ENCODE measurements at regions not wholly inside any gene's neighbourhood (a gene's known extent, or its start where the extent isn't known, plus 50 kb on each side); places are given as distances from the start of the nearest gene placed in this dataset.
A peak's percentile ranks its signal among the peaks of the same experiment; 100 is the strongest.

DNA sequence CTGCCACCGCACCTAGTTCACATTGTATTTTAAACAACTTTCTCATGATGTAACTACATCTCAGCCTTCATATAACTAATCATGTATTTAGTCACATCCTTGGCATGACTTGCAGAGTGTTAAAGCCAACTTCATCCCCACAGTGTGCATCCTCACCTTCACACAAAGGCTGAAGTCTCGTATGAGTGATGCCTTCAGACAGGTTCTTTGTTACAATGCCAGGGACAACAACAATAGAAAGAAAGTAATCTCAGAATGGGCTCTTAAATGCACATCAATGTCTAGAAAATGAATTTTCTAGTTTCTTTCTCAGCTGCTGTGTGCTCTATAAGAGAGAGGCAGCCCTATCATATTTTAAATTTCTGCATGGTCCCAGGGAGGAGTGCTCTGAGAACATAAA, 221.3 kb downstream of the DIO2 start:
- no peak for DNase-seq (ENCODE audit: low spot score)
- ATAC-seq, result no peak
- intact Hi-C loops (cut with DNase I), result no loop called here

DNA sequence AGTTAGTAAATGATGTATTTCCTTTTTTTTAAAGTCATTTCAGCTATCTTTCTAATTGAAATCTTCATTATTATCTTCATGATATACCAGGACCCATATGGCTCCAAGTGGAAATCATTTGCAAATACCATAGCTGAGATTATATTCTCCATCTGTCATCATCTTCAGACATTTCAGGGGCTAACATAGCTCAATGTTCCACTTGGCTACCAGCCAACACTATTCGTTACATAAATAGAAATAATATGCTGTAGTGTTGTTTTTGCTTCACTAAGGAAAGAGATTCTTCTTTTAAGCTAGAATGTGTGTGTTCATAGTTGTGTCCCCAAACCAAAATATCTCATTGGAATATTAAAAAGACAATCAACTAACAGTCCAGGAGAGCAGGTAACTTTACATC, 225.1 kb downstream of the DIO2 start:
- ATAC-seq (no peak), DNase-seq (ENCODE audit: low spot score) (no peak)
- intact Hi-C loops (cut with DNase I), result no loop called here

DNA sequence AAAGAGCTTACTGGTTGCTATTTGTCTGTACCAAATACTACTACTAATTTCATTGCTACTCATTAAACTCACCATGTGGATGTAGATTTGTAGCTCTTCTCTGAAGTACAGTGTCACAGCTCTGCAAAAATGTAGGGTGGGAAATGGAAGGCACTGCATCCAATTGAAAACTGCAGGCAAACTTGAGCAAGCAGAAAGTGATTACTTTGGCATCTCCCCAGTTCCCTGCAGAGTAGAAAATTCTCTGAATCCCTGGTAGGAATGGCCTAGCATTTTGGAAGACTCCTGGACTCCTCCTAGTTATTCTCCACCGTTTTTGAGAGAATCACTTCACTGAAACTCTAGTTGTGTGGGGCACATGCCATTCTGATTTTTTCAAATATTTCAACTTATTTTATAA, 239.1 kb downstream of the DIO2 start:
- peak; percentile 62 for ATAC-seq
- intact Hi-C loops (cut with DNase I), result no loop called here
- no peak for DNase-seq (ENCODE audit: low spot score)

DNA sequence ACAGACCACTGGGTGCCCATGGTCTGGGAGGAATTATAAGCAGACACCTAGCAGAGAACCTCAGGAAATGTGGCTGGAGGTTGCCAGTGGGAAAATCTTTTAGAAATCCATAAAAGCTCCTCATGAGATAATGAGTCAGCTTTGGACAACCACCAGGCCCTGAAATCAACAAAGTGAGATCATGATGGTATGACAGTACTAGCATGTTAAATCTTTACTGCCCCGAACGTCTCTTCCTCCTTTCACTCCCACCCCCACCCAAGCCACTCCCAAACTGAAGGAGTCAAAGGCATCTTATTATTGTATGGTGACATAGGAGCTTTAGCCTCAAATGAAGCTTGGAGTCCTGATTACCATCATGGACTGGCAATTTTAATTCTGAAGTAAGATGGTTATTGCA, 240.0 kb downstream of the DIO2 start:
- intact Hi-C loops (cut with DNase I), result no loop called here
- DNase-seq (ENCODE audit: low spot score) (no peak), ATAC-seq (peak; percentile 73)

DNA sequence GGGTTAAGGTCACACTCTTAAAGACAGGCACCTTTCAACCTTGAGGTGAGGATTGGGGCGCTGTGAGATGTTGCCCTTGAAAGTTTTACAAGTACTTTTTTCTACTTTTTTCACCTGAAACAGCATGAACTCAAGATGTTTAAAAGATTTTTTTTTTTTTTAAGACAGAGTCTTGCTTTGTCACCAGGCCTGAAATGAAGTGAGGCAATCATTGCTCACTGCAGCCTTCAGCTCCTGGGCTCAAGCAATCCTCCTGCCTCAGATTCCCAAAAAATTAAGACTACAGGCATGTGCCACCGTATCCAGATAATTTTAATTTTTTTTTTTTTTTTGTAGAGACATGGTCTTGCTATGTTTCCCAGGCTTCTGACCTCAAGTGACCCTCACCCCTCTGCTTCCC, 243.9 kb downstream of the DIO2 start:
- intact Hi-C loops (cut with DNase I), result no loop called here
- DNase-seq (ENCODE audit: low spot score), result no peak
- ATAC-seq, result no peak

DNA sequence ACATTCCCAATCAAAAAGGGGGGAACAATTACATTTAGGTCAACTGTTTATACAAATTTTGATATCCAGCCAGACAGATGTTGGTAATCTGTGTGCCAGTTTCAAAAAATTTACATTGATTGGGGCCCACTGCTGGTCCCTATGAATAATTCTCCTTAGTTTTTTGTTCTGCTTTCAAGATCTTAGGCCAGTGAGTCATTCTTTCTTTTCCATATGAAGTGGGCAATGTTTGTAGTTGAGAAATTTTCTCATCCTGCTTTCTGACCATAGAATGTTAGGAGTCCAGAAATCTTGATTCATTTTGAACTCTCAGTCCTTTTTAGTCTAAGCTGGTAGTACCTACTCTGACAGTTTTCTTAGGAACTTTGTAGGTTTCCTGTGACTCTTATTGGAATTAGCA, 244.3 kb downstream of the DIO2 start:
- intact Hi-C loops (cut with DNase I), result no loop called here
- no peak for ATAC-seq
- DNase-seq (ENCODE audit: low spot score), result no peak

DNA sequence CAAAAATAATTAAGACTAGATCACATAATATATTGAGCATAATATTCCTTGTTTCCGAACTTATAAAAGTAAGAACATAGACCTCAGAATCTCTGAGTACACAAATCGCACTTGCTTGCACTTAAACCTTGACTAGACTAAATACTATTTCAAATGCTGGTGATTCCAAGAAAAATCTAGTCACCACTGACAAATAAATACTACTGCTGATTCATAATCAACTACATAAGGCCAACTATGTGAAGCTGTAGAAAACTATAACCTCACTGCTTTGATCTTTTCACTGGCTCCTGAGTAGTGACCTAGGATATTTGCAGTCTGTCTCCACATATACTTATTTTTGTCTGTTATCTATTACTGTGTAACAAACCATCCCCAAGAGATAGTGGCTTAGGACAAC, 245.4 kb downstream of the DIO2 start:
- DNase-seq (ENCODE audit: low spot score), result no peak
- intact Hi-C loops (cut with DNase I), result no loop called here
- ATAC-seq, result no peak

DNA sequence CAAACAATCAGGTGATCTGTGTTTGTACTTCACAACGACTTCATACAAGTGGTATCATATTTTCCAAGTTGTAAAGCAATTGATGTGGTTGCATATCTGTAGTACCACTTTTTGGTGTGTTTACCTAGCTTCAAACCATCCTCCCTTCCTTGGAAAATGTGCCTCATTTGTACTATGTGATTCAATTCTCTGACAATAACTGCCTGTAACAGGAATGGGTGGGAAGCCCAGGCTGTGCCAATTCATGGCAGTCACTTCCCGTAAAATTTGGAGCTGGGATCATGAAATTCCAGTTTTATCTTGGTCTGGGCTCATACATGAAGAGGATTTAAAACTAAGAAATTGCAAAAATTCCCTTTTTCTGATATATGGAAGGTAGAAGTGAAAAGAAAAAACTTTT, 250.1 kb downstream of the DIO2 start:
- DNase-seq (ENCODE audit: low spot score), result no peak
- intact Hi-C loops (cut with DNase I), result no loop called here
- no peak for ATAC-seq

DNA sequence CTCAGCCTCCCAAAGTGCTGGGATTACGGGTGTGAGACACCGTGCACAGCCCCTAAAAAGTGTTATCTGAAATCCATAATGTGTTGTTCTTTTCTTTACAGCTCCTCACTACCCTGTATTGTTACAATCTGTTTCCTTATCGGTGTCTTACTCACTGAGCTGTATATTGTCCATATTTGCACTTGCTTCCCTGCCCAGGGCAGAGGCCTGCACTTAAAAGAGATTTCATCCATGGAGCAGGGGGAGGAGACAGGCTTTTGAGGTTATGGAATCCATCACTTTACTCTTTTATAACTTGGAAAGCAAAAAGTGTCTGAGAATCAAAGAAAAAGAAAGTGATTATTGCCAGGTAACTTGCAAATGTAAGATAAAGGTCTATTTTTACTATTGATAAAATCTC, 251.0 kb downstream of the DIO2 start:
- intact Hi-C loops (cut with DNase I), result no loop called here
- no peak for DNase-seq (ENCODE audit: low spot score)
- ATAC-seq, result no peak

DNA sequence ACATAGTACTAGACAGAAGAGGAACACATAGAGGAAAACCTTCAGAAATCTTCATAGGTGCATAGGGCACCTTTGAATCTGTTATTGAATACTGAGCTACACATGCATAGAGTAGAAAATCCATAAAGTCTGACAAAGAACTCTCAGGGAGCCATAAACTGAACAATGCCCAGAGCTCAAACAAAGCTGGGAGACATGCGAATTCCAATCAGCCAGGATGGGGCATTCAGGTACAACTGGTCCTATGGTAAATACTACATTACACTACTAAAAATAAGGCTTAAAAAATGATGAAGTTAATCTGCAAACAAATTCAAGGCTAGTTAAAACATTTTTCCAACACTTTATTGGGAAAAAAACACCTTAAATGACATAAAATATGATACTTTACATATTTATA, 259.7 kb downstream of the DIO2 start:
- ATAC-seq, result no peak
- intact Hi-C loops (cut with DNase I), result no loop called here
- no peak for DNase-seq (ENCODE audit: low spot score)

DNA sequence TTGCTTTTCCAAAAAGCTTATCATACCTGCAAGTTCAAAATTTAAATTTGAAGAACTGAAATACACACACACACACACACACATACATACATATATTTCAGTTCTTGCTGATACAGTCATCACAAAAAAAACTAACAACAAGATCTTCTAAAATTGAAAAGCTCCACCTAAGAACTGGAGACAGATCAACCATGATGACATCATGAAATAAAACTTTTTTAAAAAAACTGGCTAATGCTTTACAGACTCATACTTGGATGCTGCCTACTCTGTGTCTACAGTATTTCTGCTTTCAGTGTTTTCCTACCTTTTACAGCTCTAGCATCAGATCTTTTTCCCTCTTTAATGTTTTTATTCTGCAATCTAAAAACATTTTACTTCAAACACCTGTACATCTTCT, 261.4 kb downstream of the DIO2 start:
- DNase-seq (ENCODE audit: low spot score) (no peak), ATAC-seq (no peak)
- intact Hi-C loops (cut with DNase I), result no loop called here

DNA sequence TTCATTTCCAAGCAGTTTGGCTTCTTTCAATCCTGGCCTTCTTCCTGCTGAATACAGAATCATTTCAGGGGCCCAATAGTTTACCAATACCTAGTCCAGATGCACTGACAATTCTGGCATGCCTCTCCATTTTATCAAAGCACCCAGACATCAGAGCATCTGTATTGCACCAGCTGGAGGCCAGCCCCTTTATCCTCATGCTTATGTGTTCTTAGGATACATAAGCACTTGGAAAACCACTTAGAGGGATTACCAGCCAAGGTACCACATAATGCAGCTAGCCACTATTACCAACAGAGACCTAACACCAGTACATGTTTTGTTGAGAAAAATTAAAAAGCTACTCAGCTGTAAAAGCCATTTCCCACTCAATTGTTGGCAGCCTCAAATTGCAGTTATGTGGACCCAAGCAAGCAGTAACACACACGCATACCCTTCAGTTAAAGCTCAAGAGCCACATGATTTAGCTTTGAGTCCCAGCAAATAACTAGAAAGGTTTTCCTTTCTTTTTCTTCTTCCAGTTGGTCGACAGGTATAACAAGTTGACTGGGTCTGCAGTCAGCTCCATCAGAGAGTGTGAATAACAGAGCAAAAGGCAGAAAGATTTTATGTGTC, 263.8 kb downstream of the DIO2 start:
- intact Hi-C loops (cut with DNase I), result no loop called here
- no peak for DNase-seq (ENCODE audit: low spot score)
- no peak for ATAC-seq

DNA sequence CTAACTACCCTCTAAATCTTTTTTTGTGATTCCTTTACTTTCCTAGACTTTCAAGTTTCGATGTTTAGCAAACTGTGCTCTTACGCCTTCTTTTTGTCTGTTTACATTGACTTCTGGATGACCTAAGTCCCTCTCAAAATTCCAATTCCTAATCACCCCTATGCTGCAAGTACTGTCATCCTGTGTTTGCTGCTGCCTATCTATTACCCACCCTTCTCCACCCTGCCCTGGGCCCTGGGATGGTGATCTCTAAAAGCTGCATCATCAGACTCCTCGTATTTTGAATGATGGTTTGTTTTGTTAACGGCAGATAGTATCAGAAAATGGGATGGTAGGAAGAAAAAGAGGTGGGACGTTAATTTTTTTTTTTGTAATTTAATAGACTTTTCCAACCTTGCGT, 272.1 kb downstream of the DIO2 start:
- intact Hi-C loops (cut with DNase I), result no loop called here
- DNase-seq (ENCODE audit: low spot score), result no peak
- no peak for ATAC-seq

DNA sequence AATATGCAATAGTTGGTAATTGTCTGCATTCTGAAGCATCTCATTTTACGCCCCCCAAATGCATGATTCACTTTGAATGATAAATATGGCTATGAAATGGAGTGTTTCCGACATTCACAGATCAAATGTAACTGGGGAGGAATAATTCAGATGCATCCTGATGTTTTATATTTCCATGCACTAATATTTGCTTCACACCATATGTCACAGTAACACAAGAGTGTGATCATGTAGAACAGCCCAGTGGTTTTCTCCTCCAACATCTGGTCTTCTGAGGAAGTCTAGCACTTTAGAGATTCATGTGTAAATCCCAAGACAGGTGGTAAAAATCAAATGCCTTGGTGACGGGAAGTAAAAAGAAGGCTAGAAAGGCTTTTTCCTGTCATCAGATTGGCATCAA, 273.1 kb downstream of the DIO2 start:
- intact Hi-C loops (cut with DNase I), result no loop called here
- DNase-seq (ENCODE audit: low spot score) (no peak), ATAC-seq (no peak)

DNA sequence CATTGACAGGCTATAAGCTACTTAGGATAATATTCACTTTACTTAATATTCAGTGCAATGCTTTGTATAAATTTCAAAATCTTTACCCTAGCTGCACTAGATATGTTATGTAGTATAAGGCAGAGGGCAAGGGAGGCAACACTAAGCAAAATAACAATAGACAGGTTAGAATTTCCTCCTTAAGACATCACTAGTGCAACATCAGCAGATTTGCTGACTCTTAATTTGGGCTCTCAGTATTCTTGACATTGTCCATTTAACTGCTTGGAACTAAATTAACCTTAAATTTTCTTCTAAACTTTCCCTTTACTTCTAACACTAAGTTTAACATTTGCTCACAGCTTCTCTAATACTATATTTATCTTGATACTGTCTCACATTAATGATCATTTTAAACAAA, 273.9 kb downstream of the DIO2 start:
- DNase-seq (ENCODE audit: low spot score) (no peak), ATAC-seq (no peak)
- intact Hi-C loops (cut with DNase I), result no loop called here

DNA sequence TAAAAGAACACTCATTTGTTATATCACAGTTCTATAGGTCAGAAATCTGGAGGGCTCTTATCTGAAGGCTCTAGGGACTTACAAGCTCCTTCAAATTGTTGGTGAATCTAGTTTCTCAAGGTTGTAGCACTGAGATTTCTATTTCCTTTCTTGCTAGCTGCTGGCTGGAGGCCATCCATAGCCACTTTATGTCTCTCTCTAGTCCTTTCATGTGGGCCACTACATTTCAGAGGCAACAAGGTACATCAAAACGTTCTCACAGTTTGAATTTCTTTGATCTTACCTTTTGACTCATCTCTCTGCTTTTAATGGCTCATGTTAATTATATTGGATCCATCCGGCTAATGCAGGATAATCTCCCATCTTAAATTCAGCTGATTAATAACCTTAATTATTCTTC, 286.8 kb downstream of the DIO2 start:
- no peak for DNase-seq (ENCODE audit: low spot score)
- intact Hi-C loops (cut with DNase I), result no loop called here
- ATAC-seq, result no peak

DNA sequence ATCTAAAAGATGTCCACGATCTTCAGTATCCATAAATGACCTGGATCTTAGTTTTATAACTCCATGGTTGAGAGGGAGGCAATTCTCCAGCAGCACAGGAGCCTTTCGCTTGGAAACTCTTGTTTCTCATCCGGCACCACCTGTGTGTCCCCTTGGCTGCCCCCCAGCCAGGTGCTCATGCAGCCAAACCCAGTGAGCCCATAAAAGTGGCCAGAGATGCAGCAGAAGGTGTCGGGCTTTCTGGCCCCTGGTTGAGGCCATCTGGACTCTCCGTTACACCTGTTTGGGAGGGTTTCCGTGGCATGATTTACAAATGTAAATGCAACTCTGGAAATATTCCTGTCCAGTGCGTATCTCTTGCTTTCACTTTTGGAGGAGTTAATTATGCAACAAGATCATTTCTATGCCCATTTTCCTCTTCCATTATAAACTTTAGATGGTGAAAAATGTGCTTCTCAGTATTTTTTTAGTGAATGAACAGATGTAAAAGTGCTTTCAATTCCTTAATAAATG, 291.1 kb downstream of the DIO2 start:
- DNase-seq (ENCODE audit: low spot score), result no peak
- intact Hi-C loops (cut with DNase I), result no loop called here
- no peak for ATAC-seq

Data from sciatic nerve (tissue), 2 donors.